ENCODE measurements at regions not wholly inside any gene's neighbourhood (a gene's known extent, or its start where the extent isn't known, plus 50 kb on each side); places are given as distances from the start of the nearest gene placed in this dataset.

DNA sequence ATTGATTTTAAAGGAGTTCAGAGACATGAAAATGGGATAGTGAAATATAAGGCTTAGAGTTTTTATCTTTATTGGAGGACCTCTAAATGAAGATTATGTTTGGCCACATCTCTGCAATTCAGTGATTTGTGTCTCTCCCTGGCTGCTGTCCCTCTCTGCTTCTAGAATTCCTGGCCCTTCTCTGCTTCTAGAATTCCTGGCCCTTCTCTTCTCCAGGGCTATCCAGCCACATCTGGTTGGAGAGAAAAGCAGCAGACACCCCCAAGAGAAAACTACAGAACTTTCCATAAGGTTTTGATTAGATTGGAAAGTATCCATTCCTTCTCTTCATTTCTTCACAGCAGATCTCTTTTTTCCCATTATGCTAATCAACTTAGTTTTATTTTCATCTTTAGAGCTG is 135.5 kb downstream of the NPY start:
- no peak overlapping the region for H3K4me3 ChIP-seq (IDR thresholded peaks at IDR 0.05; ENCODE audit: insufficient read depth, low read depth, low read length)
- no peaks in the 10 kb centered on the region for H3K36me3 ChIP-seq (ENCODE audit: insufficient read depth)
- peaks cover 4% of the 10 kb centered on the region for H3K4me1 ChIP-seq (ENCODE audit: low read depth, poor library complexity, severe bottlenecking)
- no peaks in the 10 kb centered on the region for H3K79me2 ChIP-seq (ENCODE audit: insufficient read depth, low read depth)
- H3K4me2 ChIP-seq = no peak overlapping the region
- H2AFZ ChIP-seq (ENCODE audit: low read depth) = no peak overlapping the region
- TF ChIP-seq, protein P1, sequence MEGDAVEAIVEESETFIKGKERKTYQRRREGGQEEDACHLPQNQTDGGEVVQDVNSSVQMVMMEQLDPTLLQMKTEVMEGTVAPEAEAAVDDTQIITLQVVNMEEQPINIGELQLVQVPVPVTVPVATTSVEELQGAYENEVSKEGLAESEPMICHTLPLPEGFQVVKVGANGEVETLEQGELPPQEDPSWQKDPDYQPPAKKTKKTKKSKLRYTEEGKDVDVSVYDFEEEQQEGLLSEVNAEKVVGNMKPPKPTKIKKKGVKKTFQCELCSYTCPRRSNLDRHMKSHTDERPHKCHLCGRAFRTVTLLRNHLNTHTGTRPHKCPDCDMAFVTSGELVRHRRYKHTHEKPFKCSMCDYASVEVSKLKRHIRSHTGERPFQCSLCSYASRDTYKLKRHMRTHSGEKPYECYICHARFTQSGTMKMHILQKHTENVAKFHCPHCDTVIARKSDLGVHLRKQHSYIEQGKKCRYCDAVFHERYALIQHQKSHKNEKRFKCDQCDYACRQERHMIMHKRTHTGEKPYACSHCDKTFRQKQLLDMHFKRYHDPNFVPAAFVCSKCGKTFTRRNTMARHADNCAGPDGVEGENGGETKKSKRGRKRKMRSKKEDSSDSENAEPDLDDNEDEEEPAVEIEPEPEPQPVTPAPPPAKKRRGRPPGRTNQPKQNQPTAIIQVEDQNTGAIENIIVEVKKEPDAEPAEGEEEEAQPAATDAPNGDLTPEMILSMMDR (conservative IDR thresholded peaks at IDR 0.05; ENCODE audit: low read depth, low read length) = no peak
- no peak overlapping the region for H3K27ac ChIP-seq
- no peaks in the 10 kb centered on the region for H3K27me3 ChIP-seq (ENCODE audit: insufficient read depth, low read depth)
- H4K20me1 ChIP-seq (ENCODE audit: insufficient read depth) = no peaks in the 10 kb centered on the region
- H3K9ac ChIP-seq = no peak overlapping the region

DNA sequence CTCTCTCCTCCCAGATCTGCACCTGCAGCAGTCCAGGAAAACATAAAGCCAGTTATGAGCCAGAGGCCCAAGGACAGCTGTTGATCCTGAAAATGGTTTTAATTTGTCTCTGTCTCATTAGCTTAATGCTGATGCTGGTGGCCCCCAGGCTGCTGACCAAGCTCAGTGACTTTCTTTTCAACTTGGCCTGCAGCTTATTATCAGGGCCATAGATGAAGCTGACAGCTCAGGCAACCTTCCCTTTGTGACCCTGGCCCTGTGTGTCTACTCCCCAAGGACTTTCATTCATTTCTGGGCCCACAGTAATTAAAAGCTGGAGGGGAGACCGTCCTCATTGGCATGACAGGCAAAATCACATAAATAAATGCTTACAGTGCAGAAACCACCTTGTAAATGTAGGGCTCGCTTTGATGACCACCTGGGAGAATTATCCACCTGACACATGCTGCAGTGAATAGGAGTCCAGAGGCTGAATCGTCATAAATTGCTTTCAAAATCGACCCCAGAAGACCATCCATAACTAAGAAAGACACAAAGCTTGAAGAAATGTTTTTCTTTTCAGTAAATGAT is 138.5 kb downstream of the NPY start:
- Histone ChIP-seq H3K27ac (no peak overlapping the region), H3K4me1 (ENCODE audit: low read depth, poor library complexity, severe bottlenecking) (peaks cover 4% of the 10 kb centered on the region), H3K4me3 (IDR thresholded peaks at IDR 0.05; ENCODE audit: insufficient read depth, low read depth, low read length) (no peak overlapping the region), H3K9ac (no peak overlapping the region), H3K4me2 (no peak overlapping the region), H4K20me1 (ENCODE audit: insufficient read depth) (no peaks in the 10 kb centered on the region), H3K36me3 (ENCODE audit: insufficient read depth) (no peaks in the 10 kb centered on the region), H3K27me3 (ENCODE audit: insufficient read depth, low read depth) (no peaks in the 10 kb centered on the region), H3K79me2 (ENCODE audit: insufficient read depth, low read depth) (no peaks in the 10 kb centered on the region), H2AFZ (ENCODE audit: low read depth) (no peak overlapping the region)
- TF ChIP-seq, protein P1 (conservative IDR thresholded peaks at IDR 0.05; ENCODE audit: low read depth, low read length) = no peak

DNA sequence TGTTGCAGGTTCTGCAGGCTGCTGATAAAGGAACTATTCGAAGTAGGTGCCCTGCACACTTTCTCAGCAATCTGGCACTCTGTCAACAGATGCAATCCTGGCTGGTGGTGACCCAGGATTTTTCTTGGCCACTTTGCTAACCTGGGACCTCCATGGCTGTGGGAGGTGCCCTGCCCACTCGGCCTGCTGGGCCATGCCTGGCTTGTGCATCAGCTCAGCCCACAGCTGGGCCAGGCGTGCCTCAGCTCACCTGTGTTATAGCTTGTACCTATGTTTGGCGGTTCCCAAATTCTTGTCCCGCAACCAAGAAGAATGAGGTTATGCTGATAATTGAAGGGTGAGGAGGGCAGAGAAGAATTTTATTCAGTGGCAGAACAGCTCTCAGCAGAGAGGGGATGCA is 141.7 kb downstream of the NPY start:
- no peaks in the 10 kb centered on the region for H4K20me1 ChIP-seq (ENCODE audit: insufficient read depth)
- H3K27me3 ChIP-seq (ENCODE audit: insufficient read depth, low read depth) = no peaks in the 10 kb centered on the region
- TF ChIP-seq, protein P1 (conservative IDR thresholded peaks at IDR 0.05; ENCODE audit: low read depth, low read length) = no peak
- no peak overlapping the region for H3K27ac ChIP-seq
- H2AFZ ChIP-seq (ENCODE audit: low read depth) = no peak overlapping the region
- H3K36me3 ChIP-seq (ENCODE audit: insufficient read depth) = no peaks in the 10 kb centered on the region
- no peak overlapping the region for H3K9ac ChIP-seq
- no peak overlapping the region for H3K4me3 ChIP-seq (IDR thresholded peaks at IDR 0.05; ENCODE audit: insufficient read depth, low read depth, low read length)
- H3K4me1 ChIP-seq (ENCODE audit: low read depth, poor library complexity, severe bottlenecking) = peaks cover 4% of the 10 kb centered on the region
- no peak overlapping the region for H3K4me2 ChIP-seq
- no peaks in the 10 kb centered on the region for H3K79me2 ChIP-seq (ENCODE audit: insufficient read depth, low read depth)

DNA sequence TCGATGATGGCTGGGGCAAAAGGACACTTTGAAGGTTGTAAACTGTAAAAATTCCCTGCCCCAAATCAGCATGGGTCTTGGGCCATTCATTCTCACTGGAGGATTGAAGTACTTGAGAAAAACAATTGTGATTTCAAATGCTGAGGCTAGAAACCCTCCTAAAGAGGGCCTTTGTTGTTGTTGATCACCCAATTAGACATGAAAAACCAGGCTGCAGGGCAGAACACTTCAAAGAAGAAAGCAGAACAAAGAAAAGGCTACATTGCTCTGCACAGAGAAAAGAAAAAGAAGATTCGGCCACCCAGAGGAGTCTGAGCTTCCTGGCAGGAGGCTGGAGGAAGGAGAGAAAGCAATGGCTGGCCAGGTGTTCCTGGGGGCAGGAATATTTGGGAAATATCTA is 143.1 kb downstream of the NPY start:
- Histone ChIP-seq H3K4me2 (no peak overlapping the region), H2AFZ (ENCODE audit: low read depth) (no peak overlapping the region), H3K4me1 (ENCODE audit: low read depth, poor library complexity, severe bottlenecking) (peaks cover 4% of the 10 kb centered on the region), H3K79me2 (ENCODE audit: insufficient read depth, low read depth) (no peaks in the 10 kb centered on the region), H3K9ac (no peak overlapping the region), H3K27me3 (ENCODE audit: insufficient read depth, low read depth) (no peaks in the 10 kb centered on the region), H3K36me3 (ENCODE audit: insufficient read depth) (no peaks in the 10 kb centered on the region), H3K4me3 (IDR thresholded peaks at IDR 0.05; ENCODE audit: insufficient read depth, low read depth, low read length) (no peak overlapping the region), H3K27ac (no peak overlapping the region), H4K20me1 (ENCODE audit: insufficient read depth) (no peaks in the 10 kb centered on the region)
- TF ChIP-seq, protein P1 (conservative IDR thresholded peaks at IDR 0.05; ENCODE audit: low read depth, low read length) = no peak

Data from KMS-11 (cell line).